DMS53 (cell line): ENCODE measurements at regions not wholly inside any gene's neighbourhood (a gene's known extent, or its start where the extent isn't known, plus 50 kb on each side); places are given as distances from the start of the nearest gene placed in this dataset.
A peak's percentile ranks its signal among the peaks of the same experiment; 100 is the strongest.
"Not testable (repeated sequence)": the region's sequence is repeated elsewhere in the genome, so short reads cannot be mapped to it uniquely, and the experiment has no call there.

ENCODE experiments used
- DNase-seq: peaks from one replicate; lab custom pipeline; 2025; lab: John Stamatoyannopoulos, UW

DNA sequence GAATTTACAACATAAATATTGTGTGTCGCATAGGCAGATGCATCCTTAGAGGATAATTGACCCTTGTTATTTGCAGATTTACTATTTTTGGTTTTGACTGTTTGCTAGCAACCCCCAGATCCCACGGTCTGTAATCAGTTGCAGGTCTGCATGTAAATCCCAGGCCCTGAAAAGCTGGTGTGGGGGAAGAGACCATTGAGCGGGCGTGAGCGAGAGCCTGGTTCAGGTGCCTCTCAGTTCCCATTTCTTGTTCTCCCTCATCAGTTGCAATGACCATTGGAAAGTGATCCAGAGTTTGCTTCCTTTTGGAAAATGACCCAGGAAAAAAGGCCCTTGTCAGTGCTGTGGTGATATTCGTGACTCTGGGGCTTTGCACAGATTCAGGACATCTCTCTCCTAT lies 238.9 kb downstream of the UACA start:
- peak; percentile 14 for DNase-seq

DNA sequence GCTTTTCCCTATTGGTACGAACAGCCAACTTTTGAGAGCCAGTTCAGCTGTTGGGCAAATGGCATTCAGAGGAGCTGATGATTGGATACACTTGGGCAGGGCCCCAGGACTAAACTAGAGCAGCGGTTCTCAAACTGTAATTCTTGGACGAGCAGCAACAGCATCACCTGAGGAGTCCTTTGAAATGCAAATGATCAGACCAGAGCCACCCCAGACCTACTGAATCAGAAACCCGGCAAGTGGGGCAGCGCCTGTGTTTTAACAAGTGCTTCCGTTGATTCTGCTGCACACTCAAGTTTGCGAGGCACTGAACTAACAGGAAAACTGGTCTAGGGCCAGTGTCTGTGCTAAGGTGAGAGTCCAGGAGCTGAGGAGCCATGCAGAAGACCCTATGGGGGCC lies 239.7 kb downstream of the UACA start:
- no peak for DNase-seq

DNA sequence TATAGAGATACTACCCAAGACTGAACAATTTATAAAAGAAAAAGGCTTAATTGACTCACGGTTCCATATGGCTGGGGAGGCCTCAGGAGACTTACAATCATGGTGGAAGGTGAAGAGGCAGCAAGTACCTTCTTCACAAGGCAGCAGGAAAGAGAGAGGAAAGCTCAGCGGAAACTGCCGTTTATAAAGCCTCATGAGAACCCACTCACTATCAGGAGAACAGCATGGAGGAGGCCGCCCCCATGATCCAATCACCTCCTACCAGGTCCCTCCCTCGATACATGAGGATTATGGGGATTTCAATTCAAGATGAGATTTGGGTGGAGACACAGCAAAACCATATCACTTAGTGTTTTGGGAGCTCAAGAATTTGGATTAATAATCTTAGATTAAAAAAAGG lies 240.2 kb downstream of the UACA start:
- DNase-seq, result no peak

DNA sequence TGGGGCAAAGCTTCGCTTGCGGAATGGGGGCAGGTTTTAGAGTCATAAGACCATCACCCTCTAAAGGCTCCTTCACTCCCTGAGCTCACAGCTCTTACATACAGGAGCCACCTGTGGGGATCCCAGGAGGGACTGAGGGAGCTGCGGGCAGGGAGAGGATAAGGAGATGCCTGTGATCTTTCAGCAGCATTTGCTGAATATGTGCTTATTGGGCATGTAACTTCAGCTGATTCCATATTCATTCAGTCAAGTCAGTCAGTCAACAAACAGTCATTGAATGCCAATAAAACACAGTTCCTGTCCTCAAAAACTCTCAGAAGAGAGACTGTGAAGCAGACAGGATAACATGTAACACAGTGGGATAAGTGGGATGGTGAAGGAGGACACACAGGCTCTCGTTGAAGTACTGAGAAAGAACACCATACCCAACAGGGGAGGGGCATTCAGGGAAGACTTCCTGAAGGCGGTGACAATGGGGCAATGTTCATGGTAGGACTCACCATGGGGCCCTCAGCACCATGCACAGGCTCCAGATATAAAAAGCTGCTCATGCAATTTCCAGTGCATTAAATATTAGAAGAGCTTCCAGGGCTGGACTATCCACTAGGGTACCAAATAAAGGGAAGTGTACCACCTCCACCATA lies 240.9 kb downstream of the UACA start:
- no peak for DNase-seq

DNA sequence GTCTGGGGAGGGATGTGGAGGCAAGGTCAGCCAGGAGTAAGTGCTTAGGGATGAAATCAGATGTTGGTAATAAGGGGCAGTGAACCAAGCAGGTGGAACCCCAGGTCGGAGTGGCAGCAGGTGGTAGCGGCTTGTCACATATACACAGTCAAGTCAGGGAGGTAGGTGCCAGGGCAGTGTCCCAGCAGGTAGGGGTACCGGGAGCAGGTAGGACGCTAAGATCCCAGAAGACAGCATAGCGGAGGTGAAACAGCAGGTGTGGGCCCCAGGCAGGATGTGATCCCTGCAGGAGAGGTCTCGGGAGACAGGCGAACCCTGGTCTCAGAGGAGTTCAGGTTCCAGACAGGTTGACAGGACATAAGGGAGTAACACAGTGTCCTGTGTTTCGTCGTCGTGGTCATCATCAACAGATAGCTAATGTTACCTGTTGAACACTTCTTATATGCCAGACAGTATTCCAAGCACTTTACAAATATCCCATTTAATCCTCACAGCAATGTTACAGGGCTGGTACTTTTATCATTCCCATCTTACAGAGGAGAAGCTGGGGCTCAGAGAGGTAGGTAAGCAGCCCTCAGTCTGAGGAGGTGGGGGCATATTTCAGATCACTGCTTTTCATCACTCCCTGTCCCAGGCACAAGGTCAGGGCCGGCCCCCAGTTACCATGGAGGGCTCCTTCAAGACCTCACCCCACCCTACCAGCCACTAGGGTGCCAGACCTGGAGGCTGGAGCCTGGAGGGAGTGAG lies 241.6 kb downstream of the UACA start:
- no peak for DNase-seq

DNA sequence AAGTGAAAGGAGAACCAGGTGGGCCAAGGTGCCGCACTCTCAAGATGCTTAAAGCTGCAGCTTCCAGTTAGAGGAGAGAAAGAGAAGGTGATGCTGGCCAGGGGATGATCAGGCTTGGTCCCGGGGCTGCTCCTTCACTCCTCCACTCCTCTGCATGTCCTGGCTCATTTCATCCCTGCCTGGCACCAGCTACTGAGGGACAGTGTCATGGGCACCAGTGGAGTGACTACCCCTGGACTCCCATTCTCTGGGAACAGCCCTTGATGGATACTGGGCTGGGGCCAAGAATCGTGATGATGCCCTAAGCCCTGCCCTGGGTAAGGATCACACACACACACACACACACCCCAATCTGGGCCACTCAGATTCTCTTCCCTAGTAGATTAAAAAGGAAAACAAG lies 243.7 kb downstream of the UACA start:
- DNase-seq, result no peak

DNA sequence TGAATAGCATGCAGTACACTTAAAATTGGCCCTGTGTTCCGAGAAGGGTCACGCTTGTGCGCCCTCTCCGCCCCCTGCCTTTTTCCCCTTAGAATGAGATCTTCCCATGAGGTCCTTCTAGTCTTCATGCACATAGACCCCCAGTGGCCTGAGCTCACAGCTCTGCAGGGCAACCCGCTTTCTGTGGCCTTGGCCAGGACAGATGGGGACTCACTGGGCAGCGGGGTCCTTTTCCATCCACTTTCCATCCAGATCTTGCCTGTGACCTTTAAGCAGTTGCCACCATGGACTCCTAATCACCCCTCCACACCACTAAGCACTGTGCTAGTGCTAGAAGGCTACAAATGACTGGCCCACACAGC lies 244.4 kb downstream of the UACA start:
- DNase-seq, result no peak

DNA sequence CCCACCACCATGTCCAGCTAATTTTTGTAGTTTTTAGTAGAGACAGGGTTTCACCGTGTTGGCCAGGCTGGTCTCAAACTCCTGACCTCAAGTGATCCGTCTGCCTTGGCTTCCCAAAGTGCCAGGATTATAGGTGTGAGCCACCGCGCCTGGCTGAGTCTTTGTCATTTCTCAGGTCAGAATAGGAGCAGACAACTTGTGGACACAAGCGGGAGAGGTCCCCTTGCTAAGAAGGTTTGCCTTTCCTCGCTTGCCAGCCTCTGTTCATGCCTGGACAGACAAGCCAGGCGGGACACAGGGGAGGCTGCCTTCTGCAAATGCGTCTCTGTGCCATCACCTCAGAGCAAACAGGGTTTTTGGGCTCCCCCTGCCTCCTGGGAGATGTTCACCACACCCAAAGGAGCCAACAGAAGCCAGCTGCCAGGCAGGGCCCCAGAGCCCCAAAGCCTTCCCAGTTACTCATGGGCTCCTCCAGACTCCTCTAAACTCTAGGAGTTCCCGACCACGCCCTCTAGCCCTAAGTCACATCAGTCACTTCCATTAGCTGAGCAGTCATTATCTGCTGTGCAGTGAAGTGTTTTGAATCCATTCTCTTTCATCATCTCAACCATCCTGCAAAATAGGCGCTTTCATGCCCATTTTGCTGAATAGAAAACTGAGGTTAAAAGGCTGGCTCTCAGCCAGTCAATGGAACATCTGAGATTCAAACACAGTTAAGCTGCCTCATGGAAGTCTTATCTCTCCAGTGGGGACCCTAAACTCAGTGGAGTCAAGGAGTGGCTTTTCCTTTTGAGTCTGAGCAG lies 245.0 kb downstream of the UACA start:
- no peak for DNase-seq

DNA sequence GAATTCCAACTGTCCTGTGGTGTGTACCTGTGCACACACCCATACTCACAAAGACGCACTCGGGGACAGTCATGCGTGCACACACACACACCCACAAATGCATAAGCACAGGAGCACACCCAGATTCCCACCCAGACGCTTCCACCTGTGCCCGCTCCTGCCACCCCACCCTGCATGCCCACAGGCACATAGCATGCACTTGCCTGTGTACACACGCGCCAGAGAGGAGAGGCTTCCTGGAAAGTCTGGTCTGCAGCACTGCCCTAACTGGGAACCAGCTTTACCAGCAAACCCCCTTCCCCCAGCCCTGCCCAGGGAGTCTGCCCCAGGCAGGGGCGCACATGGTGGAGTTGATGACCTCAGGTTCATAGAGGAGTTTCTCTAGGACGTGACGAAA lies 246.2 kb downstream of the UACA start:
- DNase-seq, result no peak

DNA sequence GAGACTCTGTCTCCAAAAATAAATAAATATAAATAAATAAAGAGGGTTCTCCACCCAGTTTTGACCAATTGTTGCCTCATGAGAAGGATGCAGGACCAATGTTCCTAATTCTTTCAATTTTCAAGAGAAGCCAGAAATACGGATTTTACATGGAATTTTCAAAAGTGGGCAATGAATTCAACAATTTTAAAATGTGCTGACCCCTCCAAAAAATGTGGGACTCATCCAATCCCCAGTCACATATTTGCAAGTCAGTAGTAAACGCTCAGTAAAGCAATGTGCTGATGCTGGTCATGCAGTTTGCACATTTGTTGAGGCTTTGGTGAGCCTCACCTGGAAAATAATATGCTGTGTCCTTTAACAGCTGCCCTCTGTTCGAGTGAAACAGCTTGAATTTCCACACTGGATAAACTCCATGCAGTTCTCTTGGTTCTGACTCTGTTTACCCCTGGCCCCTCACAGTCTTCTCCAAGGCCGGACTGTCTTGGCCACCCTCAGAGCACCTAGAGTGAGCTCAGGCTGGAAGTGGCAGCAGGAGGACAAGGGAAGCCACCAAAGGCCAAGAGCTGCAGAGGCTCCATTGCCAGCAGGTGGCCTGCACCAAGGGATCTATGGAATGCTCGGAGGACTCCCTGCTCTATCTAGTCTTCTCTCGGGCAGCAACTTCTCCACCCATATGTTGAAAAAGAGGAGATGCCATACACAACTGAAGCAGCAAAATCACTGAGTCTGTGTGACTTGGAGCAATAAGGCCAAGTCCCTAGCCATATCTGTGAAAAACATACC lies 246.8 kb downstream of the UACA start:
- peak; percentile 12 for DNase-seq

DNA sequence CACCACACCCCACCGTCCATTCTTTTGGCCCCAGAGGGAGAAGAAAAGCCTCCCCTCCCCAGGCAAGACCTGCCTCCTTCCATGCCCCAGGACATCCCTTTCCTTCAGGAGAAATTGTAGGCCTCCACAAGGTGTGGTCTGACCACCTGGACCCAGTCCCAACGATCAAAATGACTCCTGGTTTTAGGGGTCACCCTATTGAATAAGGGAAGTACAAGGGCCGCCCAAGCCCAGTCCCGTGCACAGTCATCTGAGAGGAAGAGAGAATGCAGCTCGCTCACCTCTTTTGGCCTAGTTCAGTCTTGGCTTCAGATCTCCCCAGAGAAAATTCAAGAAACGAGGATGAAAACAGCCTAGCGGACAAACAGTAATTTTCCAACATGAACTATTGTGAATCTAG lies 249.1 kb downstream of the UACA start:
- DNase-seq, result no peak

DNA sequence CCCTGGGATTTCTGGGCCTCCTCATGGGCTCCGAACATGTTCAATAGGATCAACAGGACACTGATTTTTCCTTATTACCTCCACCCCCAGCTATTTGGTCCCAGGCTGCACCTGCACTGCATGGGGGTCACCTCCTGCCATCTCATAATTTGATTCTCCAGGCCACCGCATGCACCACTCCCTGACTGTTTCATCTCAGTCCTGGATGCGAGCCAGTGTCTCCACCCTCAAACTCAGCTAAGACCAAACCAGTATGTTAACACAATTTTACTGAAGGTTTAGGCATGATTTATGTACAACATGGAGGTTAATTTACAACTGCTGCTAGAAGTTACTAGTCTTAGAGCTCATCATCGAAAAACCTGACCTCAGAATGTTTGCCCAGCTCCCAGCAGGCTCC lies 249.5 kb downstream of the UACA start:
- DNase-seq, result no peak

DNA sequence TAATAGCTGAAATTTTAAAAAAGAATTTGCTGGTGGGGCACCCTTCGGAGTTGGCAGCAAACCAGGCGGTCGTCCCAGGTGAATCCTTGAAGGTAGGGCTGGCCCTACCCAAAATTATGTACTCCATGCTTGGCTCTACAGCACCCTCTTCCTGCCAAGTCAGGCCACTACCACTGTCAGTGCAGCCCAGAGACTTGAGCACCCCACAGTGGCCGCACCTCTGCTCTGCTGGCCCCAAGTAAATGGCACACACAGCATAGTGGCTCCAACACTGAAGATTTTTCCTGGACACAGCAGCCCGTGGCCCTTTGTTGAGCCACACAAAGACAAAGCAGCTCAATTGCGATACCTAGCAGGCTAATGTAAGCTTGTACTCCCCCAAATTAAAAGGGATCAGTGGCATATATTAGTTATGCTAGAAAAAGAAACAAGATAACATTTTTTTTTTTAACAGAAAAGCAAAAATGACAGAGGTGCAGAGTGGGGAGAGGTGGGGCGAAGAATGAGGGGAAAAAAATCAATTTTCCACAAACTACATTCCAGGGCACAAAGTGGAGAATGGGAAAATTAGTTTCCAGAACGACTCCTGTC lies 250.5 kb downstream of the UACA start:
- peak; percentile 81 for DNase-seq

DNA sequence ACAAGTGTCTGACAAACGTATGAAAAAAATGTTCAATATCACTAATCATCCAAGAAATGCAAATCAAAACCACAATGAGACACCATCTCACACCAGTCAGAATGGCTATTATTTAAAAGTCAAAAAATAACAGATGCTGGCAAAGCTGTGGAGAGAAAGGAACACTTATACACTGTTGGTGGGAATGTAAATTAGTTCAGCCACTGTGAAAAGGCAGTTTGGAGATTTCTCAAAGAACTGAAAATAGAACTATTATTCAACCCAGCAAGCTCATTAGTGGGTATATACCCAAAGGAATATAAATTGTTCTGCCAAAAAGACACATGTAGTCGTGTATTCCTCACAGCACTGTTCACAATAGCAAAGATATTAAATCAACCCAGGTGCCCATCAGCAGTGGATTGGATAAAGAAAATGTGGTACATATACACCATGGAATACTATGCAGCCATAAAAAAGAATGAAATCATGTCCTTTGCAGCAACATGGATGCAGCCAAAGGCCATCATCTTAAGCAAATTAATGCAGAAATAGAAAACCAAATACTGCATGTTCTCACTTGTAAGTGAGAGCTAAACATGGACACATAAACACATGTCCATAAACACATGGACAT lies 251.3 kb downstream of the UACA start:
- not testable (repeated sequence) for DNase-seq

DNA sequence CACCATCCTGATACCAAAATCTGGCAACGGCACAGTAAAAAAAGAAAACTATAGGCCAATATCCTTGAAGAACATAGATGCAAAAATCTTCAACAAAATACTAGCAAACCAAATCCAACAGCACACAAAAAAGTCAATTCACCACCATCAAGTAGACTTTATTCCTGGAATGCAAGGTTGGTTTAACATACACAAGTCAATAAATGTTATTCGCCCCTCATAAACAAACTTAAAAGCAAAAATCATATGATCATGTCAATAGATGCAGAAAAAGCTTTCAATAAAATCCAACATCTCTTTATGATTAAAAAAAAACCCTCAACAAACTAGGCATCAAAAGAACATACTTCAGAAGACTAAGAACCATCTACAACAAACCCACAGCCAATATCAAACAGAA lies 252.9 kb downstream of the UACA start:
- DNase-seq, result no peak

DNA sequence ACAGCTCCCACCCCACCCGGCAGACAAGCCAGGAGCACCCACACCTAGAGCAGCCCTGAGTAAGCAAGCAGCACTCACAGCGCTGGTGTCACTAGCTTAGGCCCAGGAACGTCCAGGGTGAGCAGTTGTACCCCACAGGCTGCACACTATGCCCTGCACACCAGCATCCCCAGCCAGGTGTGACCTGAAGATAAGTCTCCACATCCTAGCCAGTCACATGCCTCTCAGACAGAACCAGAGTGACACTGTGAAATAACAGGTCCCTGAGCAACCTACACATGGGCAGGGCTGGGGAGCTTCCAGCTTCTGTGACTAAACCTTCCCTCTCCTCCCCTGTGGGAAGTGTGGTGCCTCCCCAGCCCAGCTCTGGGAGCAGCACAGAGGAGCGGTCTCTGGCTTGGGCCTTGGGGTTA lies 253.6 kb downstream of the UACA start:
- no peak for DNase-seq

DNA sequence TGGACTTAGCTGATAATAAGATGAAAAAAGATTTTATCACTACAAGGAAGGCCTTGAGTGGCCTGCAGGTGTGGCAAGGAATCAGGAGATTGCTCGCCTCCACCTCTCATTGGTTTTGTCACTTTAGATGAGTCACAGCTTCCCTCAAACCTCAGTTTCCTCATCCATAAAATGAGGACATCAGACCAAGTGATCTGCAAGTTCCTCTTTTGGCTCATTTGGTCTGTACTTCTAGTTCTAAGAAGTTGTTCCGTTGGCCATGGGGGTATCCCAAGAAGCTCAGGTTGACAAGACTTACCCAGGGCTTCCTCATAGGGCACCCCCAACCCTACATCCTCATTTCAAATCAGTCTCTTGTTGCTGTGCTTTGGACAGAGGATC lies 254.1 kb downstream of the UACA start:
- no peak for DNase-seq

DNA sequence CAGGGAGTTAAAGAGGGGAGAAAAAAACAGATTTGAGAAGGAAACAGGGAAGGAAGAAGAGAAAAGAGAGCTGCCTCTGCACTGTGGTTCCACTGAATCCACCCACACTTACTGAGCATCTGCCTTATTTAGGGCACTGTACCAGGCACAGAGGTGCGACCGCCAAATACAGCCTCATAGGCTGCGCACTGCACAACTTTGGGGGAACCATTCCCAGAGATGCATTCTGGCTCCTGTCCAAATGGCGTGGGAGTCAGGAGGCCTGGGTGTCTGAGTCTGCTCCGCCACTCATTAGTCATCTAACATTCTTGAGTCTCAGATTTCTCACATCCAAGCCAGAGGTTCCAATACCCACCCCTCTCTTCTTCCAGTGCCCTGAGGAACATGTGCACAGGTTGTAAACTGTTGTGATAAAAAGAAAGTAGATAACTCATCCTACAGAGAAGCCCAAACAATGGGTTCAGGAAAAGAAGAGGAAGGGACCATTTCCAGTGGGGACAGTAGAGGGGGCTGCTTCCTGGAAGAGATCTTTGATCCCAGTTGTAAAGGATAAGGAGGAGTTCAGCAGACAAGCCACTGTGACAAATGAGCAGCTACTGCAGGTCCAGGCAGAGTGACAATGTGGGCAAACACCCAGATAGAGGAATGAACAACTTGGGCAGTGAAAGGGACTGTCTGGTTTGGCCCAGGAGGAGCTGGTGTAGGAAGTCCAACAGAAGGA lies 254.6 kb downstream of the UACA start:
- peak; percentile 82 for DNase-seq

DNA sequence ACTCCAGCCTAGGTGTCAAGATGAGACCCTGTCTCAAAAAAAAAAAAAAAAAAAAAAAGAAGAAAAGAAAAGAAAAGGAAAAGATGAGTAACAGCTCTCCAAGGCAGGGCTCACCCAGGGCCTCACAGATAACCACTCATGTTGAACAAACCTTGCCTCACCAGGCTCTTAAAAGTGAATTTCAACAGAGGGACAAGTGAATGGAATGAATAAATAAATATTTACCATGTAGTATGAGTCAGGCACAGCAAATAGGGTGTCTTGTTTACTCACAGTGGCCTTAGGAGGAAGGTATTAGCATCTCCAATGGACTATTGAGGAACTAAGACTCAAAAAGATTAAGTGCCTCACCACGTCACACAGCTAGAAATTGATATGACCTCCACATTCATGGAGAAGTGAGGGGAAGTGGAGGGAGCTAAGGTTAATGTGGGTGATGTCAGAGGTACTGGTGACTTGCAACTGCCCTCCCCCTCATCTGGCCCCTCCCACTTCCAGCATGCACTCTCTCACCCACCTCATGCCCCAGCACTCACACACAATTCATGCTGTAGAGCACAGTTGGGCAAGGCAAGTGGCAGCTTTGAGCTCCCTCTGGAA lies 255.5 kb downstream of the UACA start:
- peak; percentile 99 for DNase-seq
